Parathyroid adenoma (tissue), 2 donors: ENCODE measurements at regions not wholly inside any gene's neighbourhood (a gene's known extent, or its start where the extent isn't known, plus 50 kb on each side); places are given as distances from the start of the nearest gene placed in this dataset.

Experiments used
- H2AFZ ChIP-seq: fragments of 300-600 bp; sonication (generic); one replicate; pipeline ENCODE4 v1.7.0; 2017; ENCODE audit warnings: antibody characterized with exemption, mild to moderate bottlenecking
- H3K27ac ChIP-seq: fragments of 300-600 bp; sonication (generic); one replicate; pipeline ENCODE4 v1.7.0; 2017
- H3K27me3 ChIP-seq: fragments of 300-600 bp; sonication (generic); one replicate; pipeline ENCODE4 v1.7.0; 2017; ENCODE audit warnings: low read length; ENCODE audit not compliant: control insufficient read depth, insufficient read depth
- H3K36me3 ChIP-seq: fragments of 300-600 bp; sonication (generic); one replicate; pipeline ENCODE4 v1.7.0; 2017; ENCODE audit warnings: low read length; ENCODE audit not compliant: control insufficient read depth, insufficient read depth
- H3K4me1 ChIP-seq: fragments of 300-600 bp; sonication (generic); one replicate; pipeline ENCODE4 v1.7.0; 2017; ENCODE audit warnings: control low read depth
- H3K4me2 ChIP-seq: fragments of 300-600 bp; sonication (generic); one replicate; pipeline ENCODE4 v1.7.0; 2017; ENCODE audit warnings: low read length
- H3K4me3 ChIP-seq: fragments of 300-600 bp; sonication (generic); one replicate; pipeline ENCODE4 v1.7.0; 2017; ENCODE audit warnings: low read depth, low read length
- H3K79me2 ChIP-seq: fragments of 300-600 bp; sonication (generic); one replicate; pipeline ENCODE4 v1.7.0; 2017; ENCODE audit warnings: control low read depth
- H3K9ac ChIP-seq: fragments of 300-600 bp; sonication (generic); one replicate; pipeline ENCODE4 v1.7.0; 2017; ENCODE audit warnings: mild to moderate bottlenecking
- H3K9me3 ChIP-seq: fragments of 300-600 bp; sonication (generic); one replicate; pipeline ENCODE4 v1.7.0; 2017; ENCODE audit warnings: low read length; ENCODE audit not compliant: control insufficient read depth
- CTCF ChIP-seq: fragments of 300-600 bp; sonication (generic); IDR thresholded peaks from one replicate; pipeline ENCODE4 v1.7.0; 2017; ENCODE audit warnings: antibody characterized with exemption, mild to moderate bottlenecking
- donor health status: primary hyperparathyroidism.

GRCh38 chr18:26738706-26739105 is 126.8 kb downstream of the AQP4 start:
- Histone ChIP-seq H3K4me3 (no peak overlapping the region), H3K79me2 (no peaks in the 10 kb centered on the region), H3K36me3 (no peaks in the 10 kb centered on the region), H3K27ac (no peak overlapping the region), H3K4me2 (no peak overlapping the region), H3K27me3 (no peaks in the 10 kb centered on the region), H3K9ac (no peak overlapping the region), H3K9me3 (no peaks in the 10 kb centered on the region), H3K4me1 (no peaks in the 10 kb centered on the region), H2AFZ (no peak overlapping the region)
- TF ChIP-seq CTCF: no peak

GRCh38 chr18:26736301-26736700 is 129.2 kb downstream of the AQP4 start:
- H3K9ac ChIP-seq: no peak overlapping the region
- H2AFZ ChIP-seq: no peak overlapping the region
- TF ChIP-seq CTCF: no peak
- no peaks in the 10 kb centered on the region for H3K9me3 ChIP-seq
- no peaks in the 10 kb centered on the region for H3K79me2 ChIP-seq
- no peaks in the 10 kb centered on the region for H3K27me3 ChIP-seq
- no peaks in the 10 kb centered on the region for H3K36me3 ChIP-seq
- H3K27ac ChIP-seq: no peak overlapping the region
- no peak overlapping the region for H3K4me3 ChIP-seq
- no peak overlapping the region for H3K4me2 ChIP-seq
- no peaks in the 10 kb centered on the region for H3K4me1 ChIP-seq

- Histone ChIP-seq H3K9ac (no peak overlapping the region), H3K4me1 (no peaks in the 10 kb centered on the region), H3K9me3 (no peaks in the 10 kb centered on the region), H3K4me3 (no peak overlapping the region), H3K27me3 (no peaks in the 10 kb centered on the region), H3K4me2 (no peak overlapping the region), H3K79me2 (no peaks in the 10 kb centered on the region), H2AFZ (no peak overlapping the region), H3K36me3 (no peaks in the 10 kb centered on the region), H3K27ac (no peak overlapping the region)
- no peak for TF ChIP-seq CTCF
Observed at GRCh38 chr18:26734760-26735159, 130.7 kb downstream of the AQP4 start.

GRCh38 chr18:26729449-26729848 is 136.1 kb downstream of the AQP4 start:
- Histone ChIP-seq H3K79me2 (no peaks in the 10 kb centered on the region), H3K36me3 (no peaks in the 10 kb centered on the region), H3K4me2 (no peak overlapping the region), H3K4me1 (no peaks in the 10 kb centered on the region), H3K4me3 (no peak overlapping the region), H3K27me3 (no peaks in the 10 kb centered on the region), H3K9me3 (no peaks in the 10 kb centered on the region), H2AFZ (no peak overlapping the region), H3K9ac (no peak overlapping the region), H3K27ac (no peak overlapping the region)
- TF ChIP-seq CTCF: no peak

- no peak for TF ChIP-seq CTCF
- Histone ChIP-seq H3K36me3 (no peaks in the 10 kb centered on the region), H3K9ac (no peak overlapping the region), H3K4me1 (no peaks in the 10 kb centered on the region), H3K4me3 (no peak overlapping the region), H3K27me3 (no peaks in the 10 kb centered on the region), H3K79me2 (no peaks in the 10 kb centered on the region), H3K9me3 (no peaks in the 10 kb centered on the region), H3K4me2 (no peak overlapping the region), H2AFZ (no peak overlapping the region), H3K27ac (no peak overlapping the region)
Observed at GRCh38 chr18:26729008-26729407, 136.5 kb downstream of the AQP4 start.
